HG03175 (cell line): ENCODE measurements at regions not wholly inside any gene's neighbourhood (a gene's known extent, or its start where the extent isn't known, plus 50 kb on each side); places are given as distances from the start of the nearest gene placed in this dataset.

ENCODE experiments used
- ATAC-seq: cut with Tn5 transposase; IDR thresholded peaks from one replicate; pipeline ENCODE4 v1.9.1; 2021; ENCODE audit warnings: mild to moderate bottlenecking, moderate library complexity; ENCODE audit not compliant: unreplicated experiment

DNA sequence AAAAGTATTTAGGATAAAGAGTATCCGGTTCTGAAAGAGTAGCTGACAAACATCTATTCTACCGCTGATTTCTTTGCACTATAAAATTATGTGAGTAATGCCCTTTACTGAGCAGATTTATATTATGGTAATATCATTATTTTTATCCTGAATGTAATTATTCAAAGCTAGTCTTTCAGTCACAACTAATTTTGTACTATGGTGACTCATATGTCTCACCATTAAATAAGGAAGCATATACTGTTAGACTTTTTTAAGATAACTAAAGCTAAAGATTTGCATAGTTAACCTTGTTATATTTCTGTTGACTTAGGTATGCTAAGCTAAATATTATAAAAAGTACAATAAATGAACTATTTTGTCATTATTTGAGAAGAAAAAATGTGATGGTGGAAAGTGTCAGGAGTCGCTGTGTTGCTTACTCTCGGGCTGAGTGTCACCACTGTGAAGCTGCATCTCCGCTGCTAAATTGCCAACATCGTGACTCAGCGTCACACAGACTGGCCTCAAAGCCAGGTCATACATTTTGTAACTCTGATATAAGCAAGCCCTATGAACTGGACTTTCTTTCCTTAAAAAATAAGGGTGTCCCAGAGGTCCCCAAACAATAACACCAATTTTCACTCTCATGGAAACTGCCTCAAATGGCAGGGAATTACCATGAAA is 69.1 kb upstream of the SSTR1 start:
- ATAC-seq, result no peak

DNA sequence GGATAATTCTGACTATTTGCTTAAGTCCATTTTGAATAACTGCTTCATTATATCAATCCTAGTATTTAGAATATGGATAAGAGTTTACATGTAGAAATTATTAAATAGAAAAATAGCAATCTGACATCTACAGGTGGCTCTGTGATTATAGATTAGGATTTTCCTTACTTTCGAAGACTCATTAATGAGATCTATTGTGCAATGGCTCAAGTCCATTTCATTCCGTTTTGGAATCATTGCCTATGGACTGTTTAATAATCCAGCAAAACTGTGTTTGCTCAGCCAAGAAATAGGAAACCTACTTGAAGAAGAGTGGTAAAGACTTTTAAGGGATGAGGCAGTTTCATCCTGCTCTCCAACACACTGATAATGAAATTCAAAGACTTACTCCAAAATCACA is 67.8 kb upstream of the SSTR1 start:
- ATAC-seq, result no peak

- ATAC-seq, result no peak
These were observed 64.5 kb upstream of the SSTR1 start for GRCh38 chr14:38143170-38143569.

DNA sequence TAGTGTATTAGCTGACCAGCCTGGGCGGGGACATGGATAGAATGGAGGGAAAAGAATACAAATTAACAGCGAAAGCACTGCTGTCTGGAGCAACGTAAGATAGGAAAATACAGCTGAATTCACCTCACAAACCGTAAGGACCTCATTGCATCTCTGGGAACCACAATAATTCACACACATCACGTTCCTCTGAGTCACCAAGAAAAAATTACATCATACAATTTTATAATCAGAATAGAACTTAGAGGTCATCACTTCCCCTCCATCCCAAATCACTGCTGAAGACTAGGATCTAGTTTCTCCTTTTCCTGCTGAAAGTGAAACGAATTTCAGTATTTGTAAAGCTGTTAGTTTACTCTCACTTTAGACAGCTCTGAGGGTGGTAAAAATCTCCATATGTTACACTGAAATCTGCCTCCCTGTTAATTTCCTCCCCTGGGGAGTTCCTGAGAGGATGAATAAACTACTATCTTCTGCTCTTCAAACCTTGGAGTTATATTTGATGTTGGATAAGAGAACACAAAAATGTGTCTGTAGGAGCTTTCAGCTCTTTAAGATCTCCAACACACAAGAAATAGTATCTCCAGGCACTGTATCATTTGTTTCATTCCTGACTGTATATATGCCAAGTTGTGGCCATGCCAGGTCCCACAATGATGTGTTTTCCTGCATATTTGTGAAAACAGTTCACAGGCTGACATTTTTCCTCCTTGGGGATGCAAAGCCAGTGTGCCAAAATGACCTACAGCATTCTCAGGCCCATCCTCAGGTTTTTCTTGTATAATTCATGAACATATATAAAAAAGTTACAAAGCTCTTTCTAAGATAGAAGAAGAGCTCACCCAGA is 63.8 kb upstream of the SSTR1 start:
- ATAC-seq, result no peak

GRCh38 chr14:38145142-38145541 is 62.6 kb upstream of the SSTR1 start:
- ATAC-seq, result no peak

- ATAC-seq, result no peak
These were observed 57.6 kb upstream of the SSTR1 start for GRCh38 chr14:38150075-38150474.
